GM18868 (cell line): ENCODE measurements at regions not wholly inside any gene's neighbourhood (a gene's known extent, or its start where the extent isn't known, plus 50 kb on each side); places are given as distances from the start of the nearest gene placed in this dataset.
"Not testable (repeated sequence)": the region's sequence is repeated elsewhere in the genome, so short reads cannot be mapped to it uniquely, and the experiment has no call there.

Experiments
- ATAC-seq: cut with Tn5 transposase; IDR thresholded peaks from one replicate; pipeline ENCODE4 v1.9.1; 2021; ENCODE audit warnings: mild to moderate bottlenecking, moderate library complexity; ENCODE audit not compliant: unreplicated experiment

DNA sequence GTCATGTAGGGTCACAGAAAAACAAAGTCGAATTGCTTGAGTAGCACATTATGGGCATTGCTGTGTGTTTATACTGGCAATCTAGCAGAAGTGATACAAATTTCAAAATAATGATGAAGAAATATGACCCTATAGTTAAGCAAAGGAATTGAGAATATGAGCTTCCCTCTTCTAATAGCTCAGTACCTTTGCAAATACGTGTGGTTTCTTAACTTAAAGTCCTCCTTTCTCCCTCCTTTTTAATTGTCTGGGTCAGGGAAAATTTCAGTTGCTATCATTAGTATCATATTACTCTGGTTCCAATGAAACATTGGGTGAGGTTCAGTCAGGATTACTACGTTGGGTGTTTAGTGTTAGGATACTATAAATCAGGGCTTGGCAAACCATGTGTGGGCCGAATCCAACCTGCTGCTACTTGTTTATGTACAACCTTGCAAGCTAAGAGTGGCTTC, 166.8 kb upstream of the CARMIL1 start:
- no peak for ATAC-seq

- no peak for ATAC-seq
Observed at GRCh38 chr6:25113436-25113835, 165.7 kb upstream of the CARMIL1 start.

DNA sequence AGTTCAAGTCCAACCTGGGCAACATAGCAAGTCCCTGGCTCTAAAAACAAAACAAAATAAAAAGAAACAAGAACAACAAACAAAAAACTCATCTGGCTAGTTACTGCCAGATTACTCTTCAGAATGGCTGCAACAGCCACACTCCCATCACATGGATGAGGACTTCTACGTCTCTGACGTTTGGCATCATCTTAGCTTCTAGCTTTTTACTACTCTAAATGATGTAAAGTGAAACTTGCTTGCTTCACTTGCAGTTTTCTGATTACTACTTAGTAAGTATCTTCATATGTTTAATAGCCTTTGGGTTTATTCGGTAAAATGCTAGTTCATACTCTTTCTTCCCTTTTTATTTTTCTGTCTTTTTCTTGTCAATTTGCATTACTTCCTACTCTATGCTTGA, 161.1 kb upstream of the CARMIL1 start:
- no peak for ATAC-seq

- no peak for ATAC-seq
Observed at GRCh38 chr6:25121186-25121585, 158.0 kb upstream of the CARMIL1 start.

- ATAC-seq: no peak
Observed at GRCh38 chr6:25122001-25122400, 157.2 kb upstream of the CARMIL1 start.

DNA sequence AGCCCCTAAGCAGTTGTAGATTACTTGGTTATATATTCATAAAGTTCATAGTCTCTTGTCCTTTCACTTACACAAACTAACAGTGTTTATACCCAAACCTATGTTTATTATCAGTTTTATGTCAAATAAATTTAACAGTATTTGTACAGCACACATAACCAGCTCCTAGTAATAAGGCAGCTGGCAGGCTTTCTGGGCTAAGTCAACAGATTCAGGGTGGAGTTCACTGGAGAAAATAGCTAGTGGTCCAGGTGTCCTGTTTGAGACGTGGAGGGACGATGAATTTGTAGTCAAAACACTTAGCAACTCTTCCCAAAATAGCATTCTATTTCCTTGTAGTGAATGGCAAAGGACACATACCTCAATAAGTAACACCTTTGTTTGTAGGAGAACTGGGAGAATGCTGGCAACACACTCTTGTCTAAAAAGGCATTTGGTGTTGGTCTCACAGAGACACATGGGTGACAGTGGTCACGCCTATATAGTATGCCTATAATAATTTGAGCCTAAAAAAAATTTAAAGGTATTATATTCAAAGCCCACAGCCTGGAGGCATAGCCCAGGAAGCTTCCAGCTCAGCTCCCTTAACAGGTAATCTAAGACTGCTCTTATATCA, 156.4 kb upstream of the CARMIL1 start:
- no peak for ATAC-seq

DNA sequence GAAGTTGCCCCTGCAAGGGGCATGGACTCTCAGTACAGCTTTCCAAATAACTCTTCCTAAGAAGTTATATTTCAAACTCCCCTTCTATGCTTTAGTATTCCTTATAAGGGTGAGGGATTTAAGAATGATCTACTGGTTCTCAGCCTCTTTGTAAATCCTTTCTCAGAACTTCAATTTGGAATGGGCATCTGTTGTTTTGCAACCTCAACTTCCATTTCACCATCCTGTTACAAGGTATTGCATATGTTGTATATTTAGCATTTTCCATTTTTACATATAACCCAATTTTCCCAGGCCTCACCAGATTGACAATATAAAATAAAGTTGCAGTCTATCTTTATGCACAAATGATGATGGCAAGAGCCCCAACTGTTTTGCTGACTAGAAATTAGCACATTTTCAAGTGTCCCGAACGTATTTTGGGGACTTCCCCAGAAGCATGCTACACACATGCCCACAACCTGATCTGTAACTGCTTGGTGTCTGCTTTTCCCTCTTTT, 154.9 kb upstream of the CARMIL1 start:
- ATAC-seq: no peak

DNA sequence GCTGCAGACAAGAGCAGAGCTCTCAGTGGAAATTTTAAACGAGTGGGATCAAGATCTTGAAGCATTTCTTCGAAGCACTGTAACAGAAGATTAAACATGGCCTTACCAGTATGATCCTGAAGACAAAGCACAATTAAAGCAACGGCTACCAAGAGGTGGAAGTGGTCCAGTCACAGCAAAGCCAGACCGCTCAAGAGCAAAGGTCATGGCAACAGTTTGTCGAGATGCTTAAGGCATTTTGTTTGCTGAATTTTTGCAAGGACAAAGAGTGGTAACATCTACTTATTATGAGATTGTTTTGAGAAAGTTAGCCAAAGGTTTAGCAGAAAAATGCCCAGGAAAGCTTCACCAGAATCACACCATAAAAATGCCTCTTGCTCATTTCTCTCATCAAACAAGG, 153.4 kb upstream of the CARMIL1 start:
- ATAC-seq: no peak

GRCh38 chr6:25127076-25127837, 151.9 kb upstream of the CARMIL1 start:
- ATAC-seq: no peak

DNA sequence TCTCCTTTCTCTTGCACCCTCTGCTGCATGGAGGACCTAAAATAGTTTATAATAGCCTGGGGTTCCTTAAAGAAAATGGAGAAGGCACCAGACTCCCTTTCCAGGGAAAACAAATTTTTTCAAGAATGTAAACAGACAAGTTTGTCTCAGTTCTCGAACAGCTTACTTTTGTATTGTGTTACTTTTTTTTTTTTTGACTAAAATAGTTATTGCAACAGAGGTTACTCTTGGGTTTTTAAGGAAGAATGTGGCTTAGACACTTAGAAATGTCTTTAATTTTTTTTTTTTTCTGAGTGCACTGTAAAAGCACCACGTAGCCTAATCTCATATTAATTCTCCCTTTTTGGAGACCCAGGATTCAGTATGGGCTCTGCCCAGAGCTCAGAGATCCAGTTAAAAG, 148.7 kb upstream of the CARMIL1 start:
- no peak for ATAC-seq

GRCh38 chr6:25132934-25133333, 146.2 kb upstream of the CARMIL1 start:
- no peak for ATAC-seq

DNA sequence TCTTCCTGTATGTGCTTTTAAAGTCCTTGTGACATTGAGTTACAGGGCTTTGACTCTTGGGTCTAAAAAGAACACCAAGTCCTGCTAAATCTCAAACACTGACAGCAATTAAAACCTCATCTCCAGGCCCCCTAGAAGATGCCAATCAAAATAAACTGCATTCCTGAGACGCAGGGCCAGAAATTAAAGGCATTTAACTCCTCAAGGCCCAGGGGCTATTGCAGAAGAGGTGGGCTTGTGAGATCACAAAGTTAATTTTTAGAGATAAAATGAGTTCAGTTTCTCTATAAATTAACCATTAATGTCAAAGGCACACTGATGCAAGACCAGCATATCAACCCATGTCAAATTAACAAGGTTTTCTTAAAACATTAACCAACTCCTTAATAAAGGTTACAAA, 145.6 kb upstream of the CARMIL1 start:
- no peak for ATAC-seq

- ATAC-seq: no peak
Observed at GRCh38 chr6:25136854-25137253, 142.3 kb upstream of the CARMIL1 start.

- no peak for ATAC-seq
Observed at GRCh38 chr6:25137480-25137879, 141.7 kb upstream of the CARMIL1 start.

GRCh38 chr6:25137916-25138232, 141.3 kb upstream of the CARMIL1 start:
- ATAC-seq: no peak

- peak; percentile 91 for ATAC-seq
Observed at GRCh38 chr6:25138233-25138933, 140.8 kb upstream of the CARMIL1 start.

GRCh38 chr6:25138934-25139415, 140.2 kb upstream of the CARMIL1 start:
- peak; percentile 18 for ATAC-seq

GRCh38 chr6:25139608-25140007, 139.6 kb upstream of the CARMIL1 start:
- not testable (repeated sequence) for ATAC-seq

- no peak for ATAC-seq
Observed at GRCh38 chr6:25142506-25142905, 136.7 kb upstream of the CARMIL1 start.

DNA sequence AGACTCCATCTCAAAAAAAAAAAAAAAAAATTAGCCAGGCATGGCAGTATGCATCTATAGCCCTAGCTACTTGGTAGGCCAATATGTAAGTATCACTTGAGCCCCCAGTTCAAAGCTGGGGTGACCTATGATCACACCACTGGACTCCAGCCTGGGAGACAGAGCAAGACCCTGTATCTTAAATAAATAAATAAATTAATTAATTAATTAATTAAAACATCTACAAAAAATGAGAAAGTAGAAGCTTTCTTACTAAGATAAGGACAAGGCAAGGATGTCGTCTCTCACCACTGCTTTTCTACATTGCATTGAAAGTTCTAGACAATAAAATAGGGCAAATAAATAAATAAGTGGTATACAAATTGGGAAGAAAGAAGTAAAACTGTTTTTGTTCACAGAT, 134.3 kb upstream of the CARMIL1 start:
- no peak for ATAC-seq

- ATAC-seq: peak; percentile 99
Observed at GRCh38 chr6:25147223-25147622, 132.0 kb upstream of the CARMIL1 start.

DNA sequence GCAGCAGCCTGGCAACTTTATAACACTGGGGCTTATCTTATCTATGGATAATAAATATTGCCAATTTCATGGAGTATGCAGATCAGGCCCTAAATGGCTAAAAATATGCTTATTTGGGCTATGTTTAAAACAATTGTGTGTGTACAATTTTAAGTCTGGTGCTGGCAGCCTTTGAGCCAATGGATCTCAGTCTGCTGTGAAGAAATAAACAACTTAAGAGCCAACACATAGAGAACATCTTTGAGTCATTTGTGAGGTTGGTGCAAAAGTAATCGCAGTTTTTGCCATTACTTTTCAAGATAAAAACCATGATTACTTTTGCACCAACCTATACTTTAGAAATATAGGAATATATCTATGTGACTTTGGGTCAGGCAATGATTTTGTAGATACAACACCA, 129.1 kb upstream of the CARMIL1 start:
- ATAC-seq: no peak
